ENCODE measurements at regions not wholly inside any gene's neighbourhood (a gene's known extent, or its start where the extent isn't known, plus 50 kb on each side); places are given as distances from the start of the nearest gene placed in this dataset.

GRCh38 chr1:106360252-106360651 is 696.2 kb upstream of the PRMT6 start:
- peaks cover 3% of the 10 kb centered on the region for H3K9me3 ChIP-seq (replicated peaks; ENCODE audit: control insufficient read depth, insufficient read depth, low read length)
- DNase-seq (ENCODE audit: low read depth, low spot score) (no peak), FAIRE-seq (no peak)
- no peaks in the 10 kb centered on the region for H3K79me2 ChIP-seq (ENCODE audit: control insufficient read depth, insufficient read depth, low read length)
- H3K4me2 ChIP-seq (ENCODE audit: insufficient read depth, low read length) = no peak overlapping the region
- TF ChIP-seq JUN (IDR thresholded peaks at IDR 0.05; ENCODE audit: borderline replicate concordance, insufficient read depth, insufficient read length, low read depth) = no peak
- TF ChIP-seq, protein P1, sequence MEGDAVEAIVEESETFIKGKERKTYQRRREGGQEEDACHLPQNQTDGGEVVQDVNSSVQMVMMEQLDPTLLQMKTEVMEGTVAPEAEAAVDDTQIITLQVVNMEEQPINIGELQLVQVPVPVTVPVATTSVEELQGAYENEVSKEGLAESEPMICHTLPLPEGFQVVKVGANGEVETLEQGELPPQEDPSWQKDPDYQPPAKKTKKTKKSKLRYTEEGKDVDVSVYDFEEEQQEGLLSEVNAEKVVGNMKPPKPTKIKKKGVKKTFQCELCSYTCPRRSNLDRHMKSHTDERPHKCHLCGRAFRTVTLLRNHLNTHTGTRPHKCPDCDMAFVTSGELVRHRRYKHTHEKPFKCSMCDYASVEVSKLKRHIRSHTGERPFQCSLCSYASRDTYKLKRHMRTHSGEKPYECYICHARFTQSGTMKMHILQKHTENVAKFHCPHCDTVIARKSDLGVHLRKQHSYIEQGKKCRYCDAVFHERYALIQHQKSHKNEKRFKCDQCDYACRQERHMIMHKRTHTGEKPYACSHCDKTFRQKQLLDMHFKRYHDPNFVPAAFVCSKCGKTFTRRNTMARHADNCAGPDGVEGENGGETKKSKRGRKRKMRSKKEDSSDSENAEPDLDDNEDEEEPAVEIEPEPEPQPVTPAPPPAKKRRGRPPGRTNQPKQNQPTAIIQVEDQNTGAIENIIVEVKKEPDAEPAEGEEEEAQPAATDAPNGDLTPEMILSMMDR (IDR thresholded peaks at IDR 0.05; ENCODE audit: extremely low read depth in 1 of 2, insufficient read depth in 1 of 2, low read depth in 1 of 2, low read length in 2 of 2) = no peak
- no peak for TF ChIP-seq FOS (IDR thresholded peaks at IDR 0.05; ENCODE audit: borderline replicate concordance, insufficient read depth, low read length)
- TF ChIP-seq GATA2 (IDR thresholded peaks at IDR 0.05; ENCODE audit: insufficient read depth, insufficient read length, low read depth, low read length) = no peak
- TF ChIP-seq POLR2AphosphoS5 (IDR thresholded peaks at IDR 0.05; ENCODE audit: insufficient read depth, low read depth, low read length) = no peak
- TF ChIP-seq, protein P2, sequence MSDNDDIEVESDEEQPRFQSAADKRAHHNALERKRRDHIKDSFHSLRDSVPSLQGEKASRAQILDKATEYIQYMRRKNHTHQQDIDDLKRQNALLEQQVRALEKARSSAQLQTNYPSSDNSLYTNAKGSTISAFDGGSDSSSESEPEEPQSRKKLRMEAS (IDR thresholded peaks at IDR 0.05; ENCODE audit: insufficient read depth, insufficient read length) = no peak
- TF ChIP-seq POLR2A (IDR thresholded peaks at IDR 0.05; ENCODE audit: low read depth, low read length) = no peak
- no peak for TF ChIP-seq EZH2 (IDR thresholded peaks at IDR 0.05; ENCODE audit: borderline replicate concordance, low read depth, low read length, severe bottlenecking)
- no peak for TF ChIP-seq MYC (IDR thresholded peaks at IDR 0.05; ENCODE audit: low read depth, low read length)
- dilution Hi-C loops (cut with MboI; ENCODE audit: extremely low pct_ligation_motif_present, low sequenced_read_pairs) (no loop called here), intact Hi-C loops (cut with micrococcal nuclease) (no loop called here)
- ChIA-PET POLR2A (no interaction called here), CTCF (no interaction called here)
- H3K36me3 ChIP-seq (ENCODE audit: control insufficient read depth in 2 of 2, extremely low read depth in 1 of 2, insufficient read depth in 2 of 2, low read length in 2 of 2) = no peaks in the 10 kb centered on the region
- H3K27ac ChIP-seq (ENCODE audit: insufficient read depth, low read depth, low read length) = no peak overlapping the region
- H4K20me1 ChIP-seq (replicated peaks; ENCODE audit: control insufficient read depth, extremely low read depth, insufficient read depth, low read length) = no peaks in the 10 kb centered on the region
- BruUV-seq (replicated peaks) = no TSS peak
- H3K4me1 ChIP-seq (ENCODE audit: control insufficient read depth, extremely low read depth, insufficient read depth, low read length) = no peaks in the 10 kb centered on the region
- no peak overlapping the region for H3K4me3 ChIP-seq (replicated peaks in 1 of 3; ENCODE audit: insufficient read depth in 1 of 3, low read depth in 1 of 3, low read length in 3 of 3)
- H3K9ac ChIP-seq (replicated peaks; ENCODE audit: extremely low read depth, insufficient read depth, low read length) = no peak overlapping the region
- no peaks in the 10 kb centered on the region for H3K9me1 ChIP-seq (replicated peaks; ENCODE audit: control insufficient read depth, extremely low read depth, insufficient read depth, low read length)
- H3K27me3 ChIP-seq (ENCODE audit: control insufficient read depth in 2 of 2, insufficient read depth in 2 of 2, low read length in 2 of 2) = no peaks in the 10 kb centered on the region
- no peak overlapping the region for H2AFZ ChIP-seq (ENCODE audit: low read depth, low read length)

Measured in endothelial cell of umbilical vein (primary cell).